DOHH2 (cell line): ENCODE measurements at regions not wholly inside any gene's neighbourhood (a gene's known extent, or its start where the extent isn't known, plus 50 kb on each side); places are given as distances from the start of the nearest gene placed in this dataset.
"Not testable (repeated sequence)": the region's sequence is repeated elsewhere in the genome, so short reads cannot be mapped to it uniquely, and the experiment has no call there.

Experiments used
- H3F3A ChIP-seq: fragments of 200-600 bp; sonication (generic), shearing (Covaris generic); 2 replicates; pipeline ENCODE4 v1.6.0; 2016; ENCODE audit warnings: antibody characterized with exemption, mild to moderate bottlenecking; ENCODE audit not compliant: control insufficient read depth, insufficient read depth
- H3K27ac ChIP-seq: fragments of 200-600 bp; sonication (generic); 2 replicates; pipeline ENCODE4 v1.5.1; 2014; ENCODE audit warnings: low read depth, mild to moderate bottlenecking, low read length, moderate library complexity
- H3K27me3 ChIP-seq: fragments of 200-600 bp; sonication (generic); 2 replicates; pipeline ENCODE4 v1.6.1; 2014; ENCODE audit warnings: mild to moderate bottlenecking, low read length, mixed read lengths; ENCODE audit not compliant: control insufficient read depth
- H3K36me3 ChIP-seq: fragments of 200-600 bp; sonication (generic); 2 replicates; pipeline ENCODE4 v1.6.1; 2014; ENCODE audit warnings: mild to moderate bottlenecking, low read length, moderate library complexity, mixed read lengths; ENCODE audit not compliant: control insufficient read depth
- H3K4me1 ChIP-seq: fragments of 200-600 bp; sonication (generic); 2 replicates; pipeline ENCODE4 v1.6.1; 2014; ENCODE audit warnings: mild to moderate bottlenecking, low read length, mixed read lengths; ENCODE audit not compliant: control insufficient read depth
- H3K4me2 ChIP-seq: fragments of 200-600 bp; sonication (generic); 2 replicates; pipeline ENCODE4 v1.6.0; 2014; ENCODE audit warnings: mild to moderate bottlenecking, low read length, moderate library complexity
- H3K4me3 ChIP-seq: fragments of 200-600 bp; sonication (generic); 2 replicates; pipeline ENCODE4 v1.5.1; 2014; ENCODE audit warnings: mild to moderate bottlenecking, low read length, mixed read lengths
- H3K79me2 ChIP-seq: fragments of 200-600 bp; sonication (generic); 2 replicates; pipeline ENCODE4 v1.6.1; 2014; ENCODE audit warnings: mild to moderate bottlenecking, low read length, mixed read lengths; ENCODE audit not compliant: control insufficient read depth
- H3K9me2 ChIP-seq: fragments of 200-600 bp; sonication (generic); replicated peaks from 2 replicates; pipeline ENCODE4 v1.6.1; 2014; ENCODE audit warnings: mild to moderate bottlenecking, low read length, mixed read lengths; ENCODE audit not compliant: control insufficient read depth
- H3K9me3 ChIP-seq: fragments of 200-600 bp; sonication (generic); 2 replicates; pipeline ENCODE4 v1.6.1; 2014; ENCODE audit warnings: antibody characterized with exemption, low read length, mixed read lengths; ENCODE audit not compliant: control insufficient read depth, insufficient read depth
- H4K20me1 ChIP-seq: fragments of 200-600 bp; sonication (generic); 2 replicates; pipeline ENCODE4 v1.6.0; 2014; ENCODE audit warnings: low read depth, mild to moderate bottlenecking, antibody characterized with exemption, low read length, moderate library complexity; ENCODE audit not compliant: control insufficient read depth, insufficient read depth
- EZH2phosphoT487 ChIP-seq: fragments of 200-600 bp; sonication (generic); IDR thresholded peaks from 2 replicates; pipeline ENCODE4 v1.6.1; 2017; ENCODE audit warnings: borderline replicate concordance, mild to moderate bottlenecking, antibody characterized with exemption, low read length, moderate library complexity, mixed read lengths
- TF ChIP-seq, protein P1 (sequence below): fragments of 200-600 bp; sonication (generic); IDR thresholded peaks from one replicate; pipeline ENCODE4 v1.5.1; 2014; ENCODE audit warnings: antibody characterized with exemption, mild to moderate bottlenecking, low read depth, low read length; ENCODE audit not compliant: poor library complexity, severe bottlenecking

DNA sequence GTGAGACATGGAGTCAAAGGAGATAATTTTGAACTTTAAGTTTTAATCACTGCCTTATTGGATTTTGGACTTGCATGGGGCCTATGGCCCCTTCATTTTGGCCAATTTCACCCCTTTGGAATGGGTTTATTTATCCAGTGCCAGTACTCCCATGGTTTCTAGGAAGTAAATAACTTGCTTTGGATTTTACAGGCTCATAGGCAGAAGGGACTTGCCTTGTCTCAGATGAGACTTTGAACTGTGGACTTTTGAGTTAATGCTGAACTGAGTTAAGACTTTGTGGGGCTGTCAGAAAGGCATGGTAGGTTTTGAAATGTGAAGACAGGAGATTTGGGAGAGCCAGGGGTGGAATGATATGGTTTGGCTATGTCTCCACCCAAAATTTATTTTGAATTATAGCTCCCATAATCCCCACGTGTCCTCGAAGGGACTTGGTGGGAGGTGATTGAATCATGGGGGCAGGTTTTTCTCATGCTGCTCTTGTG, 448.1 kb downstream of the NAV3 start:
- Histone ChIP-seq H3K9me3 (peaks cover 4% of the 10 kb centered on the region; the same call in 1 of the 2 replicates), H3F3A (no peaks in the 10 kb centered on the region), H3K4me2 (no peak overlapping the region), H3K36me3 (no peaks in the 10 kb centered on the region), H3K27ac (no peak overlapping the region), H3K4me3 (no peak overlapping the region), H3K9me2 (no peaks in the 10 kb centered on the region), H3K79me2 (no peaks in the 10 kb centered on the region), H3K27me3 (no peaks in the 10 kb centered on the region), H4K20me1 (no peaks in the 10 kb centered on the region), H3K4me1 (peaks cover 15% of the 10 kb centered on the region)
- TF ChIP-seq, protein P1, sequence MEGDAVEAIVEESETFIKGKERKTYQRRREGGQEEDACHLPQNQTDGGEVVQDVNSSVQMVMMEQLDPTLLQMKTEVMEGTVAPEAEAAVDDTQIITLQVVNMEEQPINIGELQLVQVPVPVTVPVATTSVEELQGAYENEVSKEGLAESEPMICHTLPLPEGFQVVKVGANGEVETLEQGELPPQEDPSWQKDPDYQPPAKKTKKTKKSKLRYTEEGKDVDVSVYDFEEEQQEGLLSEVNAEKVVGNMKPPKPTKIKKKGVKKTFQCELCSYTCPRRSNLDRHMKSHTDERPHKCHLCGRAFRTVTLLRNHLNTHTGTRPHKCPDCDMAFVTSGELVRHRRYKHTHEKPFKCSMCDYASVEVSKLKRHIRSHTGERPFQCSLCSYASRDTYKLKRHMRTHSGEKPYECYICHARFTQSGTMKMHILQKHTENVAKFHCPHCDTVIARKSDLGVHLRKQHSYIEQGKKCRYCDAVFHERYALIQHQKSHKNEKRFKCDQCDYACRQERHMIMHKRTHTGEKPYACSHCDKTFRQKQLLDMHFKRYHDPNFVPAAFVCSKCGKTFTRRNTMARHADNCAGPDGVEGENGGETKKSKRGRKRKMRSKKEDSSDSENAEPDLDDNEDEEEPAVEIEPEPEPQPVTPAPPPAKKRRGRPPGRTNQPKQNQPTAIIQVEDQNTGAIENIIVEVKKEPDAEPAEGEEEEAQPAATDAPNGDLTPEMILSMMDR: no peak
- TF ChIP-seq EZH2phosphoT487: no peak

DNA sequence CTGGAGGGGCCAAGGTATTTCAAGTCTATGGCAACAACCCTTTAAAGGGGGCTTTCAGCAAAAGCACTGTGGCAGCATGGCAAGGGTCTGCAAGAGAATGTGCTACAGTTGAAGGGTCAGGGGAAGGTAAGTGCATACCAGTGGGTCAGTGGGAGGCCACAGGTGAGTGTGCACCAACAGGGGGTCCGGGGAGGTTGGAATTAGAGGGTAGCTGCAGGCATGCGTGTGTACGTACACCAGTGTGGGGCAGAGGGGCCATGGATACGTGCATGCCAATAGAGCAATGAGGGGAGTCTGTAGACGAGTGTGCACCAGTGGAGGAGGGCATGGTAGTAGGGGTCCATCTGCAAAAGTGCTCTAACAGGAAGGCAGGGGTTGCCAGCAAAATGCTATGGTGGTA, 448.9 kb downstream of the NAV3 start:
- Histone ChIP-seq H3K79me2 (no peaks in the 10 kb centered on the region), H4K20me1 (no peaks in the 10 kb centered on the region), H3K27me3 (no peaks in the 10 kb centered on the region), H3K36me3 (no peaks in the 10 kb centered on the region), H3K4me3 (no peak overlapping the region), H3K9me3 (peaks cover 4% of the 10 kb centered on the region; the same call in 1 of the 2 replicates), H3F3A (no peaks in the 10 kb centered on the region), H3K4me2 (no peak overlapping the region), H3K4me1 (peaks cover 15% of the 10 kb centered on the region), H3K27ac (no peak overlapping the region), H3K9me2 (no peaks in the 10 kb centered on the region)
- TF ChIP-seq EZH2phosphoT487: no peak
- TF ChIP-seq, protein P1: no peak

DNA sequence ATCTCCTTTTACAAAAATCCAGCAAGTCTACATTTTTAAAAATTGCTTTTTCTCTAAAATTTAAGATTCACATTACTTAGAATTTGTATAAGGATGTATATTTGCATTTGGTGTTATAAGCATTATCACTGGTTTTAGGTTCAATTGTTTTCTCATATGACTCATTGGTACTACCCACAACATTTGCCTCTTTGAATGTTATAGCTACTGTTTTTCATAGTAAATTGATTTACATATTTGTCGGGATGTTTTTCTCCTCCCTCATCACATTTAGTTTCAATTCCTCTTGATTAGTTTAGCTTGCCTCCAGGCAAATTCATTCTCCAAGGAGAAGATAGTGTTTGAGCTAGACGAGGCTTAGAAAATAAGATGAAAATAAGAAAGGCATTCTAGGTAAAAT, 450.4 kb downstream of the NAV3 start:
- not testable (repeated sequence) for H3K27ac ChIP-seq, H3K9me3 ChIP-seq, H3K79me2 ChIP-seq, H3K27me3 ChIP-seq, H3K4me3 ChIP-seq, H3K9me2 ChIP-seq, H3K4me2 ChIP-seq, H4K20me1 ChIP-seq, H3F3A ChIP-seq, H3K36me3 ChIP-seq
- H3K4me1 ChIP-seq: peaks cover 15% of the 10 kb centered on the region

DNA sequence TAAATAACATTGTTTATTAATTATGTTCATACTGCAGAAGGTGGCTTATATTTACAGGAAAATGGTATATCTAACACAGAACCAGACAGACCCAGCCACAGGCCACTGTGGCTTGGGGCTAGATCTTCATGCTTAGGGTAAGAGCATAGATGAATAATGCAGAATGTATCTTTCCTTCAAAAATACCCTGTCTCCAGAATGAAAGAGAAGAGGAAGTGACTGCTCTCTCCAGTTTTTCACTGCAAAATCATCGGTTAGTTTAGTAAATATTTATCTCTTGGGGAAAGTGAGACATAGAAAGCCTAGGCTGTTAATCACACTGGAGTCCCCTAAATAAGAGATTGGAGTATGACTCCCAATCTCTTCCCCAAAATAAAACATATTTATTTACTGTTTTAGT, 453.7 kb downstream of the NAV3 start:
- Histone ChIP-seq H3K4me1 (peaks cover 15% of the 10 kb centered on the region), H3K27ac (no peak overlapping the region), H3K27me3 (no peaks in the 10 kb centered on the region), H3K9me2 (no peaks in the 10 kb centered on the region), H4K20me1 (no peaks in the 10 kb centered on the region), H3F3A (no peaks in the 10 kb centered on the region), H3K4me3 (no peak overlapping the region), H3K79me2 (no peaks in the 10 kb centered on the region), H3K36me3 (no peaks in the 10 kb centered on the region), H3K4me2 (no peak overlapping the region), H3K9me3 (no peaks in the 10 kb centered on the region)
- no peak for TF ChIP-seq EZH2phosphoT487
- TF ChIP-seq, protein P1: no peak
